T-helper 1 cell (primary cell): ENCODE measurements at regions not wholly inside any gene's neighbourhood (a gene's known extent, or its start where the extent isn't known, plus 50 kb on each side); places are given as distances from the start of the nearest gene placed in this dataset.
"Not testable (repeated sequence)": the region's sequence is repeated elsewhere in the genome, so short reads cannot be mapped to it uniquely, and the experiment has no call there.

Experiments
- DNase-seq, 5 donors: peaks; one replicate each; pipeline ENCODE4 v3.0.0-alpha.2; 2012 to 2020

- no peak for DNase-seq
Observed at GRCh38 chr12:58671196-58671595, 249.1 kb downstream of the LRIG3 start.

- no peak for DNase-seq
Observed at GRCh38 chr12:58673021-58673420, 247.3 kb downstream of the LRIG3 start.

GRCh38 chr12:58677833-58678232 is 242.5 kb downstream of the LRIG3 start:
- not testable (repeated sequence) for DNase-seq

GRCh38 chr12:58678753-58679152 is 241.6 kb downstream of the LRIG3 start:
- DNase-seq = no peak

GRCh38 chr12:58681730-58682129 is 238.6 kb downstream of the LRIG3 start:
- no peak for DNase-seq

GRCh38 chr12:58695263-58695662 is 225.0 kb downstream of the LRIG3 start:
- DNase-seq = no peak

- DNase-seq = no peak
Observed at GRCh38 chr12:58701536-58701935, 218.8 kb downstream of the LRIG3 start.

GRCh38 chr12:58703866-58704265 is 216.4 kb downstream of the LRIG3 start:
- DNase-seq = no peak

GRCh38 chr12:58704770-58705169 is 215.5 kb downstream of the LRIG3 start:
- not testable (repeated sequence) for DNase-seq

GRCh38 chr12:58710901-58711300 is 209.4 kb downstream of the LRIG3 start:
- no peak for DNase-seq

- DNase-seq = no peak
Observed at GRCh38 chr12:58711974-58712373, 208.3 kb downstream of the LRIG3 start.

GRCh38 chr12:58712976-58713375 is 207.3 kb downstream of the LRIG3 start:
- DNase-seq = no peak

GRCh38 chr12:58719161-58719560 is 201.1 kb downstream of the LRIG3 start:
- no peak for DNase-seq

GRCh38 chr12:58720421-58720820 is 199.9 kb downstream of the LRIG3 start:
- DNase-seq = no peak

GRCh38 chr12:58725400-58726105 is 194.8 kb downstream of the LRIG3 start:
- no peak for DNase-seq

- no peak for DNase-seq
Observed at GRCh38 chr12:58727521-58727920, 192.8 kb downstream of the LRIG3 start.

GRCh38 chr12:58728397-58728796 is 191.9 kb downstream of the LRIG3 start:
- no peak for DNase-seq

- DNase-seq = no peak
Observed at GRCh38 chr12:58731096-58731495, 189.2 kb downstream of the LRIG3 start.

- no peak for DNase-seq
Observed at GRCh38 chr12:58732894-58733293, 187.4 kb downstream of the LRIG3 start.

GRCh38 chr12:58741226-58741625 is 179.1 kb downstream of the LRIG3 start:
- DNase-seq = no peak

- no peak for DNase-seq
Observed at GRCh38 chr12:58745348-58746125, 174.8 kb downstream of the LRIG3 start.

- no peak for DNase-seq
Observed at GRCh38 chr12:58747533-58747932, 172.8 kb downstream of the LRIG3 start.

GRCh38 chr12:58750484-58750883 is 169.8 kb downstream of the LRIG3 start:
- DNase-seq = no peak

- no peak for DNase-seq
Observed at GRCh38 chr12:58757422-58757821, 162.9 kb downstream of the LRIG3 start.
